HL-60 (cell line): ENCODE measurements at regions not wholly inside any gene's neighbourhood (a gene's known extent, or its start where the extent isn't known, plus 50 kb on each side); places are given as distances from the start of the nearest gene placed in this dataset.

Experiments
- DNase-seq, 2 experiments: peaks; one replicate each; pipeline ENCODE4 v3.0.0-alpha.2; 2010 to 2020; ENCODE audit warnings: low read depth in 1 of 2, low spot score in 1 of 2
- H3K27ac ChIP-seq: fragments of 250-450 bp; sonication (Bioruptor Pico); replicated peaks from 2 replicates; pipeline ENCODE4 v1.5.1; 2020; ENCODE audit warnings: mild to moderate bottlenecking, moderate library complexity
- H3K27me3 ChIP-seq: fragments of 250-450 bp; sonication (Bioruptor Pico); 2 replicates; pipeline ENCODE4 v1.5.1; 2021; ENCODE audit warnings: mild to moderate bottlenecking, moderate library complexity; ENCODE audit not compliant: insufficient read depth, poor library complexity, severe bottlenecking
- H3K4me3 ChIP-seq: replicated peaks from 2 replicates; pipeline ENCODE4 v1.5.1; 2011; ENCODE audit warnings: mild to moderate bottlenecking, control low read depth, low read length; ENCODE audit not compliant: insufficient read depth
- CTCF ChIP-seq: IDR thresholded peaks from one replicate; pipeline ENCODE4 v1.5.1; 2011; ENCODE audit warnings: low read length, control low read depth, inconsistent platforms; ENCODE audit not compliant: insufficient read depth
- GABPA ChIP-seq: IDR thresholded peaks from 2 replicates; pipeline ENCODE4 v1.6.1; 2012; ENCODE audit warnings: low read depth
- POLR2AphosphoS5 ChIP-seq: IDR thresholded peaks from 2 replicates; pipeline ENCODE4 v1.6.1; 2012; ENCODE audit warnings: low read depth
- REST ChIP-seq: IDR thresholded peaks from 2 replicates; pipeline ENCODE4 v1.6.1; 2012; ENCODE audit warnings: low read depth; ENCODE audit not compliant: insufficient replicate concordance
- SPI1 ChIP-seq: IDR thresholded peaks from 2 replicates; pipeline ENCODE4 v1.6.1; 2012; ENCODE audit warnings: low read depth, mild to moderate bottlenecking, borderline replicate concordance

GRCh38 chr7:138176060-138176459 lies 99.8 kb downstream of the AKR1D1 start:
- Histone ChIP-seq H3K27ac (no peak overlapping the region), H3K4me3 (no peak overlapping the region), H3K27me3 (no peaks in the 10 kb centered on the region)
- TF ChIP-seq POLR2AphosphoS5 = no peak
- TF ChIP-seq REST = no peak
- no peak for TF ChIP-seq SPI1
- TF ChIP-seq CTCF = no peak
- TF ChIP-seq GABPA = no peak
- DNase-seq = no peak

GRCh38 chr7:138184191-138184590 lies 107.9 kb downstream of the AKR1D1 start:
- TF ChIP-seq POLR2AphosphoS5 (no peak), GABPA (no peak), SPI1 (no peak), REST (no peak), CTCF (no peak)
- no peak for DNase-seq
- no peaks in the 10 kb centered on the region for H3K27me3 ChIP-seq
- H3K27ac ChIP-seq = no peak overlapping the region
- no peak overlapping the region for H3K4me3 ChIP-seq

GRCh38 chr7:138185132-138185908 lies 109.1 kb downstream of the AKR1D1 start:
- TF ChIP-seq REST = no peak
- Histone ChIP-seq H3K4me3 (no peak overlapping the region), H3K27ac (no peak overlapping the region), H3K27me3 (no peaks in the 10 kb centered on the region)
- DNase-seq = no peak
